GM19025 (cell line): ENCODE measurements at regions not wholly inside any gene's neighbourhood (a gene's known extent, or its start where the extent isn't known, plus 50 kb on each side); places are given as distances from the start of the nearest gene placed in this dataset.

ENCODE experiments used
- ATAC-seq: cut with Tn5 transposase; IDR thresholded peaks from one replicate; pipeline ENCODE4 v1.9.1; 2021; ENCODE audit warnings: mild to moderate bottlenecking, low read depth, moderate library complexity; ENCODE audit not compliant: unreplicated experiment

DNA sequence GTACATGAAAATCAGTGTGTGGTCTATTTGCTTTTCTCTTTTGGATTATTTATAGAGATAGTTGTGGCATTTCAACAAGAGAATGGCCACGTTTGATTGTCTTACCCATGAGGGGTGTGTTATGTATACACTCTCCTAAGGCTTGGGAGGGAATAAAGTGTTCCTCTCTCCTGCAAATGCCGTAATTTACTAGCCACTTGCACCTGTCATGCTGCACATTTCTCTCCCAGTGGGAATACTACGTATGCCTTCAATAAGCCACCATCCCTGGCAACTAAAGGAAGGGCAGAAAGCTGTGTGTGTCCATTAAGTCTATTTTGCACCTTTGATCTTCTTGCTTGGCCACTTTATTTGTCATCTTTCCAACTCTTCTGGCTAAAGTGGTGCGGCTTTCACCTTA lies 541.2 kb downstream of the QKI start:
- no peak for ATAC-seq

DNA sequence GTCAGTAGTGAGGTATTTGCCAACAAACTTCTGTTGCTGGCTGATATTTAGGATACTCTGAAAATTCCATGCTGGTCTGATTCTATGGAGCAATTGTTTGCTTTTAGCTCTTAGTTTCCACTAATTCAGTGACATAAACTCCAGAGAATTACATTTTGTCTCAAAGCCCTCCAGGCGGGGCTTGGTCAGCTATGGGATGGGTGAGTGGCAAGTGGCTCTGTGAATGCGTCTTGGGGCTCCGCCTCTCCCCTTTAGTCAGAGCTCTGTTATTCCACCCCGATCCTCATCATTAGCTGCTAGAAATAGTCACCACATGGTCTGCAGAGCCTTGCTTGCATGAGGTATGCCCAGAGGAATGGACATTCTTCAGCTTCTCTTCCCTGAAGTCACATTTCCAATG lies 540.6 kb downstream of the QKI start:
- ATAC-seq, result no peak

DNA sequence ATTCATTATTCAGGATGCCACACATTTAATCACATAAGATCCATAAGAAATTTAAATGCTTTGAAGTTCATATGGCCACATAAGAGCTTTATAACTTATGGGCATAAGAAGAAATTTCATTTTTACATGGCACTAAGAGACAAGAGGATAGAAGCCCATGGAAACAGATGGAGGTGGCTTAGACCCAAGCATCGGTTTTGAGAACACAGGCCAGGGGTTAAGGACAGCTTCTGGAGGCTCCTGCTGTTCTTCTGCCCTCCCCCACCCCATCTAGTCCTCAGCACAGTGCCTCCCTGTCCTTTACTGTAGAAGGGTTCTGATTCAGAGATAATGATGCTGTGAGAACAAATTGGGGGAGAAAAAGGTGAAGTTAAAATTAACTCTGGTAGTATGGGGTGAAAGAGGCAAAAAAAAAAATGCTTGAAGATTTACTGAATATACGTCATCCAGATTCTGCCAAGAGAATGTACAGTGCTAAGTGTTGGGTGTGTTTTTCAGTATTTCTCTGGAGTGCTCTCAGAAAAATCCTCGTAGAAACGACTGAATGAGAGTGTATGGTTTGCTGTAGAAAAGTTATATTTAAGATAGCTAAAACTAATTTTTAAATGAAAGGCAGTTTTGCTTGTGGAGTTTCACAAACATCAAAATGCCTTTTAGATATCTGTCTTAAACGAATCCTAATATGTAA lies 539.7 kb downstream of the QKI start:
- ATAC-seq, result no peak

DNA sequence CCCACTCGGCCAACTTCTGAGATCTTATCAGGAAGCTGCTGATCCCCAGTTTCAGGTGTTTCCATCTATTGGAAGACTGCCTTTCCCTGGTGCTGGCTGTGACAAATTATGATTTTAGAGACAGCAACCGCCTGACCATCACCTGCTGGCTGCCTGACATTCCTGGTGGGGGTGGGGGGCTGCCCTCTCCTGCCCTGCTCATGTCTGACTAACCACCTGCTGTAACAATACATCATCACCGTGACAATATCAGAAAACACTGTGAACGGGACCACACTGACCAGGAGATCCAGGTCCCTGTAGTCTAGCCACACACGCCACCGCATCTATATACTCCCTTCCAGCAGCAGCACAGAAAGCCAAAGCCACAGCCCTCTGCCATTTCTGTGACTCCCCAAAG lies 537.5 kb downstream of the QKI start:
- ATAC-seq, result no peak

DNA sequence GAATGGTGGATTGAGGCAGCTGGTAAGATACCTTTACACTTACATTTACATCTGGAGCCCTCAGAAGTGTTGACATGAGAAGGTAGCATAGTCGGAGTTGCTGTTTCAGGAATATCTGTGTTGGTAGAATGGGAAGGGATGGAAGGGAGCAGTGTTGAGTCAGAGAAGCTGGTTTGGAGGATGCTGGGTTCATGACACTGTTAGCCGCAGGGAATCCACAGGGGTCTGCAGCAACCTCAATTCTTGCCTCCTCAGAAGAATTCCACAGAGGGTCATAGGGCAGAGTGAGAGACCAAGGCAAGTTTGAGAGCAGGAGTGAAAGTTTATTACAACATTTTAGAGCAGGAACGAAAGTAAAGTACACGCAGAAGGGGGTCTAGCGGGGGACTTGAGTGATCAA lies 536.8 kb downstream of the QKI start:
- no peak for ATAC-seq

DNA sequence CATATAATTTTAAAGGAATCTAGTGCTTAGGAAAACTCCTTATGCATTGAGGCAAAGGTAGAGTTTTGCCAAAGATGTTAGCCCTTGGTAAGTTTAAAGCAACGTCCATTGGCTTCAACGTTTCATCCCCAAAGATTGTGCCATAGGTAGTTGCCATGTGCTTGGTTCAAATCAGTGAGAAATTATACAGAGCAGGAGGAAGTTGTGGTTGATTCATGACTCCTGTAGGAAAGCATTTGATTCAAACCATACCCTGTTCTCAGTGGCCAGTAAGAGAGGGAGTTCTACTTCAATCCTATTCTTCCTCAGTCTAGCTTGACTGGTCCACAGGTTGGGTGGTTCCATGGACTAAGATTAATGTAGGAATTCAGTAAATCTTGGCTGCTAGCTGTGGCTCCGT lies 535.6 kb downstream of the QKI start:
- no peak for ATAC-seq

DNA sequence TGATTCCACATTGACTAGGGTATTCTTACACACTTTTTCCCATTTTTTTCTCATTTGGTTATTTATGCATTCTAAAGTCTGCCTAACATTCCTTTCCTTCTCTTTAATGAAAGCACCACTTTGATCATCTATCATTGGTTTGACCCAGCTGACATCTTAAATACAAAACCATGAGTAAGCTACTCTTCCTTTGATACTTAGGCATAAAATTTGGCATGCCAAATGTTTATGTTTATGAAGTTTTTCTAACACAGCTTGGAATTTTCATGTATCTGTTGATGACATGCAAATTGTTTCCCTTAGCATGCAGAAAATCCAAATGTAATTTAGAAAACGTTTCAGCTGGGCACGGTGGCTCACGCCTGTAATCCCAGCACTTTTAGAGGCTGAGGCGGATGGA lies 534.9 kb downstream of the QKI start:
- no peak for ATAC-seq

DNA sequence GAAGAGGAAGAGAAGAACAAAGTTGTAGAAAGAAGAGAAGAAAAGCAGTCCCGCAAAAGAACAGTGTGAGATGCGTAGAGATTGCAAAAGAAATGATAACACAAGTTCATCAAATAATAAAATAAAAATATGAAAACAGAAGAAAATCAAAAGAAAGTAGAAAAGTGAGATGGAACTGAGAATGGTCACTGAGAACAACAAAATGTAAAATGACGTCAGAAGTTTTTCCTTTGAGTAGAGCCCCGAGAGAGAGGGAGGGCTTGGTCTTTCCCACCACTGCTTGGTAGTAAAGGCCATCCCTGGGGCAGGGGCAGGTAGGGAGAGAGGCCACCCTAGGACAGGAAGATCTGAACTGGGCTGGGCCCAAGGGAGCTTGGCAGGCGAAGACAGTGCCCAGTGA lies 533.7 kb downstream of the QKI start:
- ATAC-seq, result no peak

DNA sequence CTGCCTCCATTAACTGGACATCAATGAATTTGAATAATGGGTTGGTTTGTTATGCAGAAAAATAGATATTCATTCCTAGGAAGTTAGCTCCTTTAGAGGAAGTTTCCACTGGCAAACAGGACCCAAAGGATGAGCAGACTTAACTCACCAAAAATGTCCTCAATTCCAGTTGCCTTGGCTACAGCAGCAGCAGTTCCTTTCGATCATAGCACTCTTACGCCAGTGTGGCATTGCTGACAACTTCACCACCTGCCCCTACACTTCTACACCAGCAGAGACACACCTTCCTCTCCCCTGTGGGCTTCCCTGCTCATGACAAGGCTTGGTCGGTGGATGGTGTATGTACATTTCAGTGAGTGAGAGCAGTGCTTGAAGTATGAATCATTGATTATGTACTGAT lies 532.8 kb downstream of the QKI start:
- ATAC-seq, result no peak

DNA sequence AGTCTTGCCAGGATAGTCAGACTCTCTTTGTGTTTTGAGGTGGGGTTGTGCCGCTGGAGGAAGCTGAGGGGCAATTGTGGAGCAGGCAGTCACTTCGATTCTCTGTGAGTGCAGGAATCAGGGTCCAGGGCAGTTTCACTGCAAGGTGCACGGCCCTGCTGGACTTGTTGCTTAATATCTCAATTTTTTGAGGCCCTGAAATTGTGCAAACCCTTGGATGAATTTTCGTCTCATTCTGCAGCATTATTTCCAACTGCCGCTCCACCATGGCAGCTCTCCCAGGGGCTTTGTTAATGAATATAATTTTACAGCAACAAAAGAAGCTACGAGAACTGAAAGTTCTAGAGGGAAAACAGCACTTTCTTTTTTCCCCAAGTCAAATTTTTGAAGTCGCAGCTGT lies 531.9 kb downstream of the QKI start:
- no peak for ATAC-seq

DNA sequence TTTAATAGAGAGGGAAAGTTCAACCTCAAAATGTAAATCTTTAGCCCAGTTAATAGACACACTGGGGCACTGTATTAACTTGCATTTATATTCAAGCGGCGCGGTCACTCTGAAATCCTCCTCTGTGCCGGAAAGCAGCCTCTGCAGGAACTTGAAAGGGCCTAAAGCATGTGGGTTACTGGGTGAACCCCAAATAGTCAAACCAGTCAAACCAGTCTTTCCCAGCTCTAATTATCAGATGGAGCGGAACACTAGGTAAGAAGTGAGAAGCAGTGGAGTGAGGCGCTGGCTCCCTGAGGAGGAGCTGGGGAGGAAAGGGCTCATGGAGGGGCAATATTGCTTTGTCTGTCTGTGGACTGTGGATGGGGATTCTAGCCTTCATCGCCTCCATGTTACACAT lies 531.3 kb downstream of the QKI start:
- ATAC-seq, result no peak

DNA sequence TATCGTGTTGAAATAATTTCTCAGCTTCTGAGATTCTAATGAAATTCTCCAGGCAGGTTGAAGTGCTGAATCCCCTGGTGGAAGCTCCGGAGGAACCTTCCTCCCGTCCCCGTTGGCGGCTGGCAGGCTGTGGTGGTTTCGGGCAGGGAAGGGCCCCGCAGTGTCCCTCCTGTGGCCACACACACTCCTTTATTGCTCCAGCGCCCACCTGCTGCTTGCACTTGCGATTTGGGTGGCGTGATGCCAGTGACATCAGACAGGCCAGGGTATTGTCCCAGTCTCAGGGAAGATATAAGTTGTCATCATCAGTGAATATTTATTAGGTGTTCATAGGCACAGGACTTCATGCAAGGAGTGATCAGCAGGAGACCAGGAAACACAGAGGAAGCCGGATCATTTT lies 530.4 kb downstream of the QKI start:
- no peak for ATAC-seq

DNA sequence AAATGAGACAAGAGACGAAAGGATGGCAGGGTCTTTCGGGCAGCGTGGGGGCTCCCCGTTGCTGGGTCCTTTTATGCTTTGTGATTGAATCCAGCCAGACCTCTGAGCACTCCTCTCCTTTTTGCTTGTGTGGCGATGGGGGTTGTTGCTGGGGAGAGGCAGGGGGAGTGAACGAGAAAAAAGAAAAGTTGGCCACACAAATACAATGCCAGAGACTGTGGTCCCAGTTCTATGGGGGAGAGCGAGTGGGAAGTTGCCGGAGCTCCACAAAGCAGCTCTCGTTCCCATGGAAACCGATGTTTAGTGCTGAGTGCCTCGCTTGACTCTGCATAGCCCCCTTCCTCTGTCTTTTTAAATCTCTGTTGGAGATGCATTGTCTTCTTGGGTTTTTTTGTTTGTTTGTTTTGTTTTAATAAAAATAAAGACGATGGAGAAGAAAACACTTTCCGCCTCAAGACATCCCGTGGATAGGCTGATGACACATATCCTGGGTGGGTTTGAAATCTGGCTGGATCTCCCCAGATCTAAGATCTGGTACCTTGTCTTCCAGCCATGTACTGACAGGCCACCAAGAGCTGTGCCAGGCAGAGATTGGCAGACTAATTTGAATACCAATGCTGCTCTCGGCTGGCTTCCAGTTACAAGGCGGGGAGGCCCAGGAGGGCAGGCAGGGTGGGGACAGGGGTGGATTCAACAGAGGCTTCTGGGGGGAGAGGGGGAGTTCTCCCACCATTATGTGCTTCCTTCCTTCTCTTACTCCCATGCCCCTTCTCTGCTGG lies 529.3 kb downstream of the QKI start:
- ATAC-seq, result no peak

DNA sequence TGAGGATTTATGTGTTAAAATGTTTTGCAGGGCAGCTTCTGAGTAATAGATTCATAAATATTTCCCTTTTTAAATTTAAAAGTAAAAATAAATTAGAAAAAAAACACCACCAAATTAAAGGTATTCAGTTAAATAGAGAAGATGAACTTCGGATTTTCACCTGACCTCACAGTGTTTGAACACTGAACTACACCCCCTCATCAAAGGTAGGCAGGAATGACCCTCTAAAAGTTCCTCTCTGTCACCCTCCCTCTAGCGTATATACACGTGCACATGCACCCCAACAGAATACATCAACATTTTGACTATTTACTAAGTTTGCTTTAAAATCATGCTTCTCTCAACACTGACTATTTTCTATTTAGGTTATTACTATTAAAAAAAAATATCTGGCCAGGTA lies 528.3 kb downstream of the QKI start:
- no peak for ATAC-seq

DNA sequence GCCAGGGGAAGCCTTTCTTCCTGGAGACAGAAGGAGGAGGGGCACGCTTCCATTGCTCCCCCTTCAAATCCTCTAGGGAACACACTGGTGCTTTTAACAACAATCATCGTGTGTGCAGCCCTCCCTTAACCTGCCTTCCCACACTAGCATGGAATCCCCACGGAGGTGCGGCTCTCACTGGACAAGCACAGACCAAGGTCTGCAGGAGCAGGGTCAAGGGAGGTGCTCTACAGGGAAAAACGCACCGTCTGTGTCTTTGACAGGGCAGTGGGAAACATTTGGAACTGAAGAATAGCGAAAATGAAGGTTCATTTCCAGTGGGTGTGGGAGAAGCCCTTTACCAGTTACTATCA lies 527.1 kb downstream of the QKI start:
- ATAC-seq, result no peak

DNA sequence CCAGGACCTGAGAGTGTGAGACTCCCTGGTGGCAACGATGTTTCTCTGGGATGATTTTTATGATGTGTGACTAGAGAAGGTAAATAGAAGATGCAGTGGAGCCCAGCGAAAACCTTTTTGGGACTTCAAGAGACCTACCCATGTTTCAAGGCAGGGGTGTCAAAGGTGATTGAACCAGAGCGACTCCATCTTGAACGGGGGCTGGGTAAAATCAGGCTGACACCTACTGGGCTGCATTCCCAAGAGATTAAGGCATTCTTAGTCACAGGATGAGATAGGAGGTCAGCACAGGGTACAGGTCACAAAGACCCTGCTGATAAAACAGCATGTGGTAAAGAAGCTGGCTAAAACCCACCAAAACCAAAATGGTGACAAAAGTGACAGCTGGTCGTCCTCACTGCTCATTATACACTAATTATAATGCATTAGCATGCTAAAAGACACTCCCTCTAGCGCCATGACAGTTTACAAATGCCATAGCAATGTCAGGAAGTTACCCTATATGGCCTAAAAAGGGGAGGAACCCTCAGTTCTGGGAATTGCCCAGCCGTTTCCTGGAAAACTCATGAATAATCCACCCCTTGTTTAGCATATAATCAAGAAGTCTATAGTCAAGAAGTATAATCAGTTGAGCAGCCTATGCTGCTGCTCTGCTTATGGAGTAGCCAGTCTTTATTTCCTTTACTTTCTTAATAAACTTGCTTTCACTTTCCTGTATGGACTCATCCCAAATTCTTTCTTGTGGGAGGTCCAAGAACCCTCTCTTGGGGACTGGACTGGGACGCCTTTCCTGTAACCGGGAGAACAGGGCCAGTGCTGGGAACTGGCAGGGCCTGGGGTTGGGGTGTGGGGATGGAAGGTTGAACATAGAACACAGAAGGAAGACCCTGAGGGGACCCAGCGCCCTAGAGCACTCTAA lies 526.4 kb downstream of the QKI start:
- ATAC-seq, result no peak

DNA sequence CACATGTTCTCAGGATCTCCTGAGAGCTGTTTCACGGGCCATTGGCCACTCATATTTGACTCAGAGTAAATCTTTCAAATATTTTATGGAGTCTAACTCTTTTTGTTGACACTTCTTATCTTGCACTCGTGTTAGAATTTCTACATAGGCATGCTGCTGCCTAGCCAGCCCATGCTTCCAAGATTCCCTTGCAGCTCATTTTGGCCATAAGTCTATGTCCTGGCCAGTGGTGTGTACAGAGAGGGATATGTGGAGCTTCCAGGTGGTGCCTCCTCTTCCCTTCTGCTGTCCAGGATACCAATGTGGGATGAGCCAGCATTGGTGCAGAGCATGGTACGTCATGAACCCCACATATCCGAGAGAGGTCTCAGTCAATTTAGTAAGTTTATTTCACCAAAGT lies 522.6 kb downstream of the QKI start:
- ATAC-seq, result no peak

DNA sequence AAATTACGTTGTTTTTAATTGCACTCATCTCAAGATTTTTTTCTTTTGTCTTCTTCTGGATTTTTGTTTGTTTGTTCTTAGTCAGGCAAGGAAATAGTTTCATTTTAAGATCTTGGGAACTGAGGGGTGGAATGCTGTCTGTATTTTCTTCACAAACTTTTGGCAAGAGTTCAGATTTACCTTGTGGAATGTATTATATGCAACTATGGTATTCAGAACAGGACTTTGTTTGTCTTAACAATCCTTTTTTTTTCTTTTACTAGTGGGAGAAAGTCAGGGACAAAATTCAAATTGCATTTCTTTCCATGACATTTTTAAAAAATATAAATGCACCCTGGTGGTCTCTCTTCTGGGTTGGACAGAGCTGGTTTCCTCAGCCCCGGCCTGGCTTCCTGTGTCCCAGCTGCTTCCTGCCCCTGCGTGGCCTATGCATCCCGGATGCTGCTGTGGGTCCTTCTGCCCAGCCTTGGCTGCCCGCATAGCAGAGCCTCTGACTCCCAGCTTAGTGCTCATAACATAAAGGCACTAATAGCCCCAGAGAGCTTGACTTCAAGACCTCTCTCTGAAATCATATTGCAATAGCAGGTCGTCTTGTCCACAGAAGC lies 520.7 kb downstream of the QKI start:
- ATAC-seq, result no peak

DNA sequence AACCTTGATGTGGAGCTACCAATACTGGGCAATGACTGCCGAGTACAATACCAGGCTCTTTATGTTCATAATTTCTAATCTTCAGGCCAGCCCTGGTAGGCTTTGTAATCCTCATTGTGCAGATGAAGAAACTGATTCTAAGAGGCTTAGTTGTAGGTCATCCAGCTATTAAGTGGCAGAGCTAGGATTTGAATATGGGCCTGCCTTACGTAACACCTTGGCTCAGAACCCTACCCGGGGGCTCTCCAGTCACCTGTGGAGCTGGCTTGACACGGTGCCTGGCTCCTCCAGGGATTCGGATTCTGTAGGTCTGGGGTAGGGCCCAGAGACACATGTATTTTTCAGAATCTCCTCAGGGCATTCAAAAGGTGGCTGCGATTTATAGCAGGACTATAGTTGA lies 515.5 kb downstream of the QKI start:
- ATAC-seq, result no peak

DNA sequence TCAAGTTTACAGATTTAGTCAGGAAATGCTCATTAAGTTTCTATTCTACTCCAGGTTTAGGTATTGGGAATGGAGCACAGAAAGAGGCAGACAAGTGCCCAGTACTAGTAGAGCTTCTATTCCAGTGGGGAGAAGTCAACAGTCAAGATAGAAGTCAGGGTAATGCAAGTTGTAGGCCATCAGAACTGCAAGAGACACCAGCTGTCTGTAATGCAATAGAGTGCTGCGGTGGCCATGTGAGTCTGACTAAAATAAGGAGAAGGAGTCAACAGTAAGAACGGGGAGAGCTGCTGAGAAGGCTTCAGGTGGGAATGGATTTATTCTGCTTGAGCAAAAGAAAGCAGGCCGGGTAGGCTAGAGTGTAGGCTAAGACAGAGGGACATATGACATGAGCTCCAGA lies 515.0 kb downstream of the QKI start:
- ATAC-seq, result no peak

DNA sequence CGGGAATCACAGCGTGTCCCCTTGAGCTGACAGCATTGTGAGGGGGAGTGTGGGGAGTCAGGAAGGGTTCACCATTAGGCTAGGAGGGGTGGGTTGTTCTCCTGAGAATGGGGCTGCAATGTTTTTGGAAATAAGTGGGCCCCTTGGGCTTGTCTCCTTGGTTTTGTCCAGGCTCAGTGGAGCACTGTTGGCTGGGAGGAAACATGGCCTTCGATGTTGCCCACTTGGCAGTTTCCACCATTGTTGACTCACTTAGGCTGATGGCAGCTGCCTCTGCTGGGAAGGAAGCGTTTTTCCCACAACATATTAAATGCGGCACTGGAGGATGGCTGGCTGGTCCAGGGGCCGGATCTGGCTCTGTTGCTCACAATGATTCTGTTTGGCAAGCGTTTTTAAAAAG lies 512.1 kb downstream of the QKI start:
- ATAC-seq, result no peak
